ENCODE measurements at regions not wholly inside any gene's neighbourhood (a gene's known extent, or its start where the extent isn't known, plus 50 kb on each side); places are given as distances from the start of the nearest gene placed in this dataset.
A peak's percentile ranks its signal among the peaks of the same experiment; 100 is the strongest.

DNA sequence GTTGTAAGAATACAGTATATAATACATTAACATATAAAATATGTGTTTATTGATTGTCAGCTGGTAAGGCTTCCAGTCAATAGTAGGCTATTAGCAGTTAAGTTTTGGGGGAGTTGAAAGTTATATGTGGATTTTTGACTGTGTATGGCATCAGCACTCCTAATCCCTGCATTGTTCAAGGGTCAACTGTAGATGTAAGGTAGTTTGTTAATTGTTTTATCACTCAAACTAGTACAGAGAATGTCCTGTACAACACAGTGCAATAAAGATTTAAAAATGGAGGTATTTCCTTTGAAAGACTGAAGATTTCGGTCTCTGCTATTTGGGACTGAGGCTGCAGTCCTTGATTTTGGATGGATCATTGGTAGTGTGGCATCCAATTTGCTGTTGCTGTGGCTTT, 484.4 kb downstream of the KDM4C start:
- 92 to 96% (median 94%) methylated on average over 1 of the region's 1 CpG for WGBS, 4 donors
- Histone ChIP-seq H3K27ac (no peak overlapping the region), H3K9me3 (peaks cover 0 to 10% (median 0%) of the 10 kb centered on the region in 12 donors), H3K4me1 (peaks cover 0 to 5% (median 0%) of the 10 kb centered on the region in 12 donors), H3K4me3 (no peak overlapping the region), H3K27me3 (no peaks in the 10 kb centered on the region), H3K36me3 (no peaks in the 10 kb centered on the region)
- DNase-seq (no peak), ATAC-seq (no peak)
- no peak for TF ChIP-seq CTCF (IDR thresholded peaks at IDR 0.05)
- TF ChIP-seq POLR2A (IDR thresholded peaks at IDR 0.05) = no peak
- intact Hi-C loops (cut with DNase I) = no loop called here

DNA sequence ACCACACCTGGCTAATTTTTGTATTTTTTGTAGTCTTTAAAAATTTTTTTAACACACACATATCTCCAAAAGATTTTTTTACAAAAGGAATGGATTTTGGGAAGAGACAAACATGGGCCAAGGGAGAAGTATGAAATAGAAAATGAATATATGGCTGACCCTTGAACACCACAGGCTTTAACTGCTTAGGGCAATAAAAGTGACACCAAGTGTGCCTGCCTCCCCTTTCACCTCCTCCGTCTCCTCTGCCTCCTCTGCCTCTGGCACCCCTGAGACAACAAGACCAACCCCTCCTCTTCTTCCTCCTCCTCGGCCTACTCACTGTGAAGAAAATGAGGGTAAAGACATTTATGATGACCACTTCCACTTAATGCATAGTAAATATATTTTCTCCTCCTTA, 483.9 kb downstream of the KDM4C start:
- Histone ChIP-seq H3K4me3 (no peak overlapping the region), H3K9me3 (peaks cover 0 to 10% (median 0%) of the 10 kb centered on the region in 12 donors), H3K27ac (no peak overlapping the region), H3K36me3 (no peaks in the 10 kb centered on the region), H3K4me1 (peaks cover 0 to 5% (median 0%) of the 10 kb centered on the region in 12 donors), H3K27me3 (no peaks in the 10 kb centered on the region)
- TF ChIP-seq POLR2A (IDR thresholded peaks at IDR 0.05) (no peak), CTCF (IDR thresholded peaks at IDR 0.05) (no peak)
- intact Hi-C loops (cut with DNase I) = no loop called here
- 83 to 96% (median 87%) methylated on average over 2 of the region's 2 CpGs for WGBS, 4 donors
- DNase-seq = no peak
- no peak for ATAC-seq

GRCh38 chr9:7240569-7241311, 483.0 kb downstream of the KDM4C start:
- H3K9me3 ChIP-seq = peaks cover 0 to 10% (median 0%) of the 10 kb centered on the region in 12 donors
- H3K4me1 ChIP-seq = peaks cover 0 to 5% (median 0%) of the 10 kb centered on the region in 12 donors
- no peak overlapping the region for H3K4me3 ChIP-seq
- intact Hi-C loops (cut with DNase I) = no loop called here
- TF ChIP-seq POLR2A (IDR thresholded peaks at IDR 0.05) (no peak), CTCF (IDR thresholded peaks at IDR 0.05) (no peak)
- 72 to 76% (median 73%) methylated on average over 5 of the region's 5 CpGs for WGBS, 4 donors
- no peak for DNase-seq
- H3K27me3 ChIP-seq = no peaks in the 10 kb centered on the region
- H3K36me3 ChIP-seq = no peaks in the 10 kb centered on the region
- ATAC-seq = no peak
- no peak overlapping the region for H3K27ac ChIP-seq

DNA sequence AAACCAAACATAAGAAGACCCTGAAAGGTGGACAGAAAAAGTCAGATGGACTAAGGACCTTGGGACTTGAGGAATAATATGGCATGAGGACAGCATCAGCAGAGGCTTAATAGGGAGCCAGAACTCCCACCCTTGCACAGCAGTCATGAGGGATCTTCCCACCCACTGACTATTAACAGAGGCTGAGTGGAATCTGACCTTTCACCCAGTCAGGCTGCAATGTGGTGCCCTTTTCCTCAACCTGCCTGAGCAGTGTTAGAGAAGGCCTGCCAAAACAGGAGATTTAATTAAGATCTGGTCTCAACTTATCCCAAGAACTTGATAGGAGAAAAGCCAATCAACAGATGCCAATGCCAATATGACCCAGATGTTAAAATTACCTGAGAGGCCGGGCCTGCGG, 481.9 kb downstream of the KDM4C start:
- H3K27ac ChIP-seq = no peak overlapping the region
- H3K9me3 ChIP-seq = peaks cover 0 to 10% (median 0%) of the 10 kb centered on the region in 12 donors
- H3K36me3 ChIP-seq = no peaks in the 10 kb centered on the region
- ATAC-seq (peak in 2 of 4 donors; percentile 61 to 68), DNase-seq (no peak)
- 54 to 81% (median 67%) methylated on average over 2 of the region's 2 CpGs for WGBS, 4 donors
- H3K4me1 ChIP-seq = peaks cover 0 to 5% (median 0%) of the 10 kb centered on the region in 12 donors
- H3K27me3 ChIP-seq = no peaks in the 10 kb centered on the region
- H3K4me3 ChIP-seq = no peak overlapping the region
- intact Hi-C loops (cut with DNase I) = loop anchor here in 2 of 10 donors (5.0 to 10.0 kb wide), 2 partner anchors 185 to 1178 kb away; no protein-coding TSS in a partner anchor
- TF ChIP-seq POLR2A (IDR thresholded peaks at IDR 0.05) (no peak), CTCF (IDR thresholded peaks at IDR 0.05) (no peak)

All from heart left ventricle (tissue), 16 donors.